ENCODE measurements at regions not wholly inside any gene's neighbourhood (a gene's known extent, or its start where the extent isn't known, plus 50 kb on each side); places are given as distances from the start of the nearest gene placed in this dataset.

- Mint-ChIP-seq H3K36me3 (ENCODE audit: low read depth) (no peaks in the 10 kb centered on the region), H3K4me3 (no peak overlapping the region), H3K27me3 (ENCODE audit: low read depth) (peaks cover 22% of the 10 kb centered on the region), H3K27ac (peak overlapping the region in 2 of 3 experiments; percentile 65 to 94), H3K9me3 (no peaks in the 10 kb centered on the region), H3K4me1 (peaks cover 52% of the 10 kb centered on the region)
- TF ChIP-seq CTCF (IDR thresholded peaks at IDR 0.05; ENCODE audit: unreplicated experiment in 3 of 3), result no peak
These were observed 229.7 kb upstream of the PMEPA1 start for GRCh38 chr20:57939499-57939898.

- Mint-ChIP-seq H3K4me3 (no peak overlapping the region), H3K36me3 (ENCODE audit: low read depth) (no peaks in the 10 kb centered on the region), H3K27ac (peak overlapping the region; percentile 65 to 94 (median 93)), H3K27me3 (ENCODE audit: low read depth) (peaks cover 25% of the 10 kb centered on the region), H3K9me3 (no peaks in the 10 kb centered on the region), H3K4me1 (peaks cover 52% of the 10 kb centered on the region)
- no peak for TF ChIP-seq CTCF (IDR thresholded peaks at IDR 0.05; ENCODE audit: unreplicated experiment in 3 of 3)
These were observed 228.6 kb upstream of the PMEPA1 start for GRCh38 chr20:57938158-57939108.

DNA sequence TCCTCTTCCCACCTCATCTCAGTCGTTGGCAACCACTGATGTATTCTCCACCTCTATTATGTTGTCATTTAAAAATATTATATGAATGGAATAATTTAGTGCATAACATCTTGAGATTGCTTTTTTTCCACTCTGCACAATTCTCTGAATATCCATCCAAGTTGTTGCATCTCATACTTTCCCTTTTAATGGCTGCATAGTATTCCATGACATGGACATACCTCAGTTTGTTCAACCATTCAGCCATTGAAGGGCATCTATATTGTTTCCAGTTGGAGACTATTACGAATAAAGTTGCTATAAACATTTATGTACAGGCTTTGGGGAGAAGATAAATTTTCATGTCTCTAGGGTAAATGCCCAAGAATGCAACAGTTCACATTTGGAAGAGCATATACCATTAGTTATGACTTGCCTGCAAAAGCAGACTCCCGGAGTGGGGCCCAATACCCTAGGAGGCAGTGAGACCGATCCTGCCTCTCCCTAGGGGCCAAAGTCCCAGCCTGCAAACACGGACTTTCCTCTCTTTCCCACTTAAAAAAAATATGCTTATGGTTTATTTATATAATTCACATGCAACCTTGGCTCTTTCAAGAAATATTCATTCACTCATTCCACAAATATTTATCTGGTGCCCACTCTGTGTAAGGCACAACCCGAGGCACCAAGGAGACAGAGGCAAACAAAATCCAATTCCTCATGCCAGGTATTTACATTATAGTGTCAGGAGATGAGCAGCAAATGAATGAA lies 227.0 kb upstream of the PMEPA1 start:
- Mint-ChIP-seq H3K4me3 (no peak overlapping the region), H3K27me3 (ENCODE audit: low read depth) (peaks cover 23% of the 10 kb centered on the region), H3K36me3 (ENCODE audit: low read depth) (no peaks in the 10 kb centered on the region), H3K27ac (peak overlapping the region; percentile 24 to 94 (median 65)), H3K4me1 (peaks cover 48% of the 10 kb centered on the region), H3K9me3 (no peaks in the 10 kb centered on the region)
- no peak for TF ChIP-seq CTCF (IDR thresholded peaks at IDR 0.05; ENCODE audit: unreplicated experiment in 3 of 3)

GRCh38 chr20:57934913-57935312 lies 225.1 kb upstream of the PMEPA1 start:
- H3K36me3 Mint-ChIP-seq (ENCODE audit: low read depth), result no peaks in the 10 kb centered on the region
- peaks cover 39% of the 10 kb centered on the region for H3K4me1 Mint-ChIP-seq
- TF ChIP-seq CTCF (IDR thresholded peaks at IDR 0.05; ENCODE audit: unreplicated experiment in 3 of 3), result no peak
- H3K27ac Mint-ChIP-seq, result peak overlapping the region in 2 of 3 experiments; percentile 0 to 70
- H3K27me3 Mint-ChIP-seq (ENCODE audit: low read depth), result peaks cover 15% of the 10 kb centered on the region
- no peak overlapping the region for H3K4me3 Mint-ChIP-seq
- no peaks in the 10 kb centered on the region for H3K9me3 Mint-ChIP-seq

GRCh38 chr20:57934007-57934805 lies 224.4 kb upstream of the PMEPA1 start:
- peaks cover 32% of the 10 kb centered on the region for H3K4me1 Mint-ChIP-seq
- H3K4me3 Mint-ChIP-seq, result no peak overlapping the region
- peaks cover 15% of the 10 kb centered on the region for H3K27me3 Mint-ChIP-seq (ENCODE audit: low read depth)
- no peak for TF ChIP-seq CTCF (IDR thresholded peaks at IDR 0.05; ENCODE audit: unreplicated experiment in 3 of 3)
- H3K27ac Mint-ChIP-seq, result no peak overlapping the region
- H3K9me3 Mint-ChIP-seq, result no peaks in the 10 kb centered on the region
- no peaks in the 10 kb centered on the region for H3K36me3 Mint-ChIP-seq (ENCODE audit: low read depth)
